HEK293T (cell line): ENCODE measurements at regions not wholly inside any gene's neighbourhood (a gene's known extent, or its start where the extent isn't known, plus 50 kb on each side); places are given as distances from the start of the nearest gene placed in this dataset.

Experiments
- ARNT ChIP-seq: fragments of 450-650 bp; IDR thresholded peaks from 2 replicates; pipeline ENCODE4 v1.6.1; 2017; ENCODE audit warnings: mild to moderate bottlenecking
- BHLHE40 ChIP-seq: fragments of 450-650 bp; IDR thresholded peaks from 2 replicates; pipeline ENCODE4 v1.6.1; 2016; ENCODE audit warnings: mild to moderate bottlenecking, moderate library complexity, borderline replicate concordance
- CTBP1 ChIP-seq: fragments of 450-650 bp; IDR thresholded peaks from 2 replicates; pipeline ENCODE4 v1.6.1; 2016; ENCODE audit warnings: borderline replicate concordance
- ELF4 ChIP-seq: fragments of 450-650 bp; IDR thresholded peaks from 2 replicates; pipeline ENCODE4 v1.6.1; 2017; ENCODE audit warnings: antibody characterized with exemption
- FOXA1 ChIP-seq: fragments of 450-650 bp; IDR thresholded peaks from 2 replicates; pipeline ENCODE4 v1.6.1; 2016; ENCODE audit warnings: mild to moderate bottlenecking
- FOXK2 ChIP-seq: fragments of 450-650 bp; IDR thresholded peaks from 2 replicates; pipeline ENCODE4 v1.6.1; 2016; ENCODE audit warnings: mild to moderate bottlenecking
- FOXM1 ChIP-seq: fragments of 450-650 bp; IDR thresholded peaks from 2 replicates; pipeline ENCODE4 v1.6.1; 2017; ENCODE audit warnings: mild to moderate bottlenecking, borderline replicate concordance
- HDGF ChIP-seq: fragments of 450-650 bp; IDR thresholded peaks from 2 replicates; pipeline ENCODE4 v1.6.1; 2017; ENCODE audit warnings: antibody characterized with exemption, borderline replicate concordance
- L3MBTL2 ChIP-seq: fragments of 450-650 bp; conservative IDR thresholded peaks from 2 replicates; pipeline ENCODE4 v1.6.1; 2016; ENCODE audit warnings: mild to moderate bottlenecking
- NFRKB ChIP-seq: fragments of 450-650 bp; IDR thresholded peaks from 2 replicates; pipeline ENCODE4 v1.6.1; 2016; ENCODE audit warnings: mild to moderate bottlenecking, moderate library complexity
- SUZ12 ChIP-seq: fragments of 450-650 bp; IDR thresholded peaks from 2 replicates; pipeline ENCODE4 v1.6.1; 2016; ENCODE audit warnings: mild to moderate bottlenecking
- TARDBP ChIP-seq: fragments of 450-650 bp; IDR thresholded peaks from 2 replicates; pipeline ENCODE4 v1.6.1; 2016
- TF ChIP-seq, protein P1 (sequence below): fragments of 450-650 bp; IDR thresholded peaks from 2 replicates; pipeline ENCODE4 v1.6.1; 2016

DNA sequence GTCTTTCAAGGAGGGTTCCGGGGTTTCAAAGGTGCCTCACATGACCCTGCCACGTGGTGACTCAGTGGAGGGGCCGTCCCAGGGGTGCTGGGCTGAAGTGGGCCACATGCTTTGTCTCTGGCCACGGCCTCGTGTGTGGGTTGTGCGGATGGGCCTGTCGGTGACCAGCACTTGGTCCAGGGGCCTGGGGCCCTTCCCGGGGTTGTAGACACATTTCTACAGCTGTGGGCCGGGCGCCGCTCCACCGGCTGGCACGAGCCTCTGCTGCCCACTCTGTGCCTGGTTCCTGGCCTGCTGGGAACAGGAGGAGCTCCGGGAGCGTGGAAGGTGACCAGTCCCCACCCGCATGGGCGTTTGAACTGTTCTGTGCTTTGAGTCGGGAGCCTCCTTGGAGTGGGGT is 75.4 kb upstream of the TTC34 start:
- TF ChIP-seq BHLHE40 (no peak), CTBP1 (no peak), FOXK2 (no peak), HDGF (no peak), ELF4 (no peak), NFRKB (no peak), FOXM1 (no peak), SUZ12 (no peak), TARDBP (no peak), FOXA1 (no peak), L3MBTL2 (no peak), ARNT (no peak)
- TF ChIP-seq, protein P1, sequence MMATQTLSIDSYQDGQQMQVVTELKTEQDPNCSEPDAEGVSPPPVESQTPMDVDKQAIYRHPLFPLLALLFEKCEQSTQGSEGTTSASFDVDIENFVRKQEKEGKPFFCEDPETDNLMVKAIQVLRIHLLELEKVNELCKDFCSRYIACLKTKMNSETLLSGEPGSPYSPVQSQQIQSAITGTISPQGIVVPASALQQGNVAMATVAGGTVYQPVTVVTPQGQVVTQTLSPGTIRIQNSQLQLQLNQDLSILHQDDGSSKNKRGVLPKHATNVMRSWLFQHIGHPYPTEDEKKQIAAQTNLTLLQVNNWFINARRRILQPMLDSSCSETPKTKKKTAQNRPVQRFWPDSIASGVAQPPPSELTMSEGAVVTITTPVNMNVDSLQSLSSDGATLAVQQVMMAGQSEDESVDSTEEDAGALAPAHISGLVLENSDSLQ = no peak
